HL-60 (cell line): ENCODE measurements at regions not wholly inside any gene's neighbourhood (a gene's known extent, or its start where the extent isn't known, plus 50 kb on each side); places are given as distances from the start of the nearest gene placed in this dataset.

Experiments used
- DNase-seq, 2 experiments: peaks; one replicate each; pipeline ENCODE4 v3.0.0-alpha.2; 2010 to 2020; ENCODE audit warnings: low read depth in 1 of 2, low spot score in 1 of 2
- H3K27ac ChIP-seq: fragments of 250-450 bp; sonication (Bioruptor Pico); replicated peaks from 2 replicates; pipeline ENCODE4 v1.5.1; 2020; ENCODE audit warnings: mild to moderate bottlenecking, moderate library complexity
- H3K27me3 ChIP-seq: fragments of 250-450 bp; sonication (Bioruptor Pico); 2 replicates; pipeline ENCODE4 v1.5.1; 2021; ENCODE audit warnings: mild to moderate bottlenecking, moderate library complexity; ENCODE audit not compliant: insufficient read depth, poor library complexity, severe bottlenecking
- H3K4me3 ChIP-seq: replicated peaks from 2 replicates; pipeline ENCODE4 v1.5.1; 2011; ENCODE audit warnings: mild to moderate bottlenecking, control low read depth, low read length; ENCODE audit not compliant: insufficient read depth
- CTCF ChIP-seq: IDR thresholded peaks from one replicate; pipeline ENCODE4 v1.5.1; 2011; ENCODE audit warnings: low read length, control low read depth, inconsistent platforms; ENCODE audit not compliant: insufficient read depth
- GABPA ChIP-seq: IDR thresholded peaks from 2 replicates; pipeline ENCODE4 v1.6.1; 2012; ENCODE audit warnings: low read depth
- POLR2AphosphoS5 ChIP-seq: IDR thresholded peaks from 2 replicates; pipeline ENCODE4 v1.6.1; 2012; ENCODE audit warnings: low read depth
- REST ChIP-seq: IDR thresholded peaks from 2 replicates; pipeline ENCODE4 v1.6.1; 2012; ENCODE audit warnings: low read depth; ENCODE audit not compliant: insufficient replicate concordance
- SPI1 ChIP-seq: IDR thresholded peaks from 2 replicates; pipeline ENCODE4 v1.6.1; 2012; ENCODE audit warnings: low read depth, mild to moderate bottlenecking, borderline replicate concordance

GRCh38 chr18:34314847-34315246, 90.1 kb upstream of the NOL4 start:
- H3K27ac ChIP-seq, result no peak overlapping the region
- H3K4me3 ChIP-seq, result no peak overlapping the region
- TF ChIP-seq CTCF (no peak), REST (no peak), POLR2AphosphoS5 (no peak), GABPA (no peak), SPI1 (no peak)
- peaks cover 4% of the 10 kb centered on the region for H3K27me3 ChIP-seq
- DNase-seq, result no peak

- H3K27ac ChIP-seq, result no peak overlapping the region
- no peak for TF ChIP-seq CTCF
- H3K4me3 ChIP-seq, result no peak overlapping the region
- DNase-seq, result no peak
- H3K27me3 ChIP-seq, result peaks cover 5% of the 10 kb centered on the region
Observed at GRCh38 chr18:34315591-34316352, 91.1 kb upstream of the NOL4 start.

- Histone ChIP-seq H3K27ac (no peak overlapping the region), H3K27me3 (peaks cover 5% of the 10 kb centered on the region), H3K4me3 (no peak overlapping the region)
- DNase-seq, result no peak
- TF ChIP-seq POLR2AphosphoS5, result no peak
- TF ChIP-seq SPI1, result no peak
- TF ChIP-seq CTCF, result no peak
Observed at GRCh38 chr18:34320267-34320666, 95.6 kb upstream of the NOL4 start.

- DNase-seq, result no peak
- H3K27ac ChIP-seq, result no peak overlapping the region
- no peak for TF ChIP-seq SPI1
- TF ChIP-seq REST, result no peak
- no peak for TF ChIP-seq CTCF
- TF ChIP-seq POLR2AphosphoS5, result no peak
- no peak overlapping the region for H3K4me3 ChIP-seq
- H3K27me3 ChIP-seq, result peaks cover 5% of the 10 kb centered on the region
Observed at GRCh38 chr18:34321066-34321465, 96.4 kb upstream of the NOL4 start.
